A673 (cell line): ENCODE measurements at regions not wholly inside any gene's neighbourhood (a gene's known extent, or its start where the extent isn't known, plus 50 kb on each side); places are given as distances from the start of the nearest gene placed in this dataset.

Source experiments
- CTCF ChIP-seq: fragments of 300-800, 200-600 bp; sonication (generic); conservative IDR thresholded peaks from 2 replicates; pipeline ENCODE4 v1.5.1; 2017; ENCODE audit warnings: low read depth, mild to moderate bottlenecking, antibody characterized with exemption, low read length, moderate library complexity, mixed read lengths
- EZH2 ChIP-seq: fragments of 200-600 bp; sonication (generic); IDR thresholded peaks from 2 replicates; pipeline ENCODE4 v1.6.1; 2017; ENCODE audit warnings: borderline replicate concordance, low read depth, mild to moderate bottlenecking, mixed read lengths, antibody characterized with exemption, low read length; ENCODE audit not compliant: poor library complexity, severe bottlenecking

DNA sequence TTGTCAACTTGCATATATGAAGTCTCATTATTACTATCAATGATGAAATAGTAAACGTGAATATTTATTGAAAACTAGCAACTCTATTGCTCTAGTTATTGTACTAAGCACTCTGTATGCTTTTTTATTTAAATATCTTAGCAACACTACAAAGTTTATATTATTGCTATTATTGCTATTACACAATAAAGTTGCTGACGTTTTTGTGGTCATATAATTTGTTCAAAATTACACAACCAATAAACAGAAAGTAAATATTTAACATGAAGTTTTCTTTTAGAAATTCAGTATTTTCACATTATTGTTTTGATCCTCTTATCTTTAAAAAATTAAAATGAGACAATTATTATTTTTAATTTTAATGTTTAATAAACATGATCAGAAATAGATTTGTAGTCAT, 1521.1 kb upstream of the PCDH7 start:
- TF ChIP-seq CTCF (no peak), EZH2 (no peak)
